IPS-20b (cell line): ENCODE measurements at regions not wholly inside any gene's neighbourhood (a gene's known extent, or its start where the extent isn't known, plus 50 kb on each side); places are given as distances from the start of the nearest gene placed in this dataset.

ENCODE experiments used
- H3K27ac ChIP-seq: one replicate; pipeline ENCODE4 v1.5.1; 2013; ENCODE audit warnings: low read length
- H3K27me3 ChIP-seq: 2 replicates; pipeline ENCODE4 v1.6.1; 2013; ENCODE audit warnings: mild to moderate bottlenecking, low read length, inconsistent platforms; ENCODE audit not compliant: insufficient read depth
- H3K36me3 ChIP-seq: 2 replicates; pipeline ENCODE4 v1.6.1; 2013; ENCODE audit warnings: low read depth, mild to moderate bottlenecking, inconsistent platforms, low read length, moderate library complexity; ENCODE audit not compliant: insufficient read depth
- H3K4me1 ChIP-seq: 2 replicates; pipeline ENCODE4 v1.6.1; 2013; ENCODE audit warnings: mild to moderate bottlenecking, control low read depth, inconsistent platforms, low read length, moderate library complexity; ENCODE audit not compliant: insufficient read depth
- H3K4me3 ChIP-seq: 2 replicates; pipeline ENCODE4 v1.5.1; 2013; ENCODE audit warnings: mild to moderate bottlenecking, low read length, inconsistent platforms
- H3K9ac ChIP-seq: 2 replicates; pipeline ENCODE4 v1.6.1; 2013; ENCODE audit warnings: low read depth, mild to moderate bottlenecking, inconsistent platforms, low read length, moderate library complexity
- H3K9me3 ChIP-seq: 2 replicates; pipeline ENCODE4 v1.6.1; 2013; ENCODE audit warnings: mild to moderate bottlenecking, low read depth, low read length, inconsistent platforms; ENCODE audit not compliant: insufficient read depth

DNA sequence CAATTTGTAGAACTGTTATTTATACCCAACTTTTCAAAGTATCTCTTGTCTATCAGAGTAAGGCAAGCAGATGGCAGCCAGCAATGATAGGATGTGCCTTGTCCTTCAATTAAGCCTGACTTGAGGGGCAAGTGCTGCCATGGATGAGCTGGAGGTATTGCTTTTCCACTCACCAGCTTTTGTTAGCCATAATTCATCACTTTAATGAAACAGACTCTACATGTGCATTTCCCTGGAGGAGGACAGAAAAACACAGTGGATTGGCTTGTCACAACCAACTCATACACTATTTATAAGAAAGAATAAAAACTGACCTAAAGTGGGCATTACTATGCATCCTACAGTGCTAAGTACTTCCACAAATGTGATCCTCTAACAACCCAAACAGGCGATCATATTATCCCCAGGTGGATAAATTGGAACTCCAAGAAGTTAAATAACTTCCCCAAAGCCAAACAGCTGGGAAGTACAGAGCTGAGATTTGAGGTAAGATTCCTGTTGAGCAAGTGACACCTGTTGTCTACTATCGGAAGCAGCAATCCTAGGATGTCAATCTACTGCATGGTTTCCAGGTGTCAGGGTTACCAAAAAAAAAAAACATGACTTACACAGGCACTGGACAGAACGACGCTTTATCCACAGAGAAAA lies 73.9 kb upstream of the NRSN1 start:
- H3K36me3 ChIP-seq = no peaks in the 10 kb centered on the region
- no peak overlapping the region for H3K4me3 ChIP-seq
- no peak overlapping the region for H3K9ac ChIP-seq
- no peaks in the 10 kb centered on the region for H3K27me3 ChIP-seq
- no peaks in the 10 kb centered on the region for H3K9me3 ChIP-seq
- H3K4me1 ChIP-seq = no peaks in the 10 kb centered on the region
- H3K27ac ChIP-seq = no peak overlapping the region

DNA sequence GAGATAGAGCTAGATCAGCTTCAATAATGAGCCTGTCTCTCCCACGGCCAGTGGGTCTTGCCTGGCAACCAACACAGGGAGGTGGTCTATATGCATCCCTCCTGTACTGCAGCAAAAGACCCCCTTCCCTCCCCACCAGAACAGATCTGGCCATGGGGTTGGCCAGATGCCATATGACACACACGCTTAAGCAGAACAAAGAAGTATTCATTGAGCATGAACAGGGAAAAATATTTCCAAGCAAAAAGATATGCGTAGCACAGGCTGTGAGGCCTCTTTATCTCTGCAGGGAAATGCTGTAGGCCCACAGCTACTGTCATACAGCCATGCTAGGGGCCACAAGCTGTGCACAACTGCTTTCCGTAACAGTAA lies 73.4 kb upstream of the NRSN1 start:
- Histone ChIP-seq H3K4me3 (no peak overlapping the region), H3K36me3 (no peaks in the 10 kb centered on the region), H3K4me1 (no peaks in the 10 kb centered on the region), H3K27me3 (no peaks in the 10 kb centered on the region), H3K27ac (no peak overlapping the region), H3K9ac (no peak overlapping the region), H3K9me3 (no peaks in the 10 kb centered on the region)

DNA sequence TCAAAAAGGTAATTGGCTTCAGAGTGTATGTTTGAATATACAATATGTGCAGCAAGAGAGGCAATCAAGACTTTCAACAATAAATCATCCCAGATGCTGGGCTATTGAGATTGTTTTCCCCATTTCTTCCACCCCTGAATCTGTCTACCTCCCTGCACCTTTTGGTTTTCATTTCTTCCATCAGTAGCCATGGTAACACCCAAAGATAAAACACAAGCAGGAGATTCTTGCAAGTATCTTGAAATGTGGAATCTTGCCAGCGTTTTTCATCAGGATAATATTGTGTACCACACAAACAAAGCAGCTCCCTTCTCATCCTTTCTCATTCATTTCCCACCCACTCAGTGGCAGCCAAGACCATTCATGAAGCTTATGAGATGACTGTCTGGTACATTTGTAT lies 73.0 kb upstream of the NRSN1 start:
- H3K9ac ChIP-seq = no peak overlapping the region
- no peak overlapping the region for H3K4me3 ChIP-seq
- H3K36me3 ChIP-seq = no peaks in the 10 kb centered on the region
- H3K27ac ChIP-seq = no peak overlapping the region
- H3K4me1 ChIP-seq = no peaks in the 10 kb centered on the region
- H3K9me3 ChIP-seq = no peaks in the 10 kb centered on the region
- no peaks in the 10 kb centered on the region for H3K27me3 ChIP-seq

DNA sequence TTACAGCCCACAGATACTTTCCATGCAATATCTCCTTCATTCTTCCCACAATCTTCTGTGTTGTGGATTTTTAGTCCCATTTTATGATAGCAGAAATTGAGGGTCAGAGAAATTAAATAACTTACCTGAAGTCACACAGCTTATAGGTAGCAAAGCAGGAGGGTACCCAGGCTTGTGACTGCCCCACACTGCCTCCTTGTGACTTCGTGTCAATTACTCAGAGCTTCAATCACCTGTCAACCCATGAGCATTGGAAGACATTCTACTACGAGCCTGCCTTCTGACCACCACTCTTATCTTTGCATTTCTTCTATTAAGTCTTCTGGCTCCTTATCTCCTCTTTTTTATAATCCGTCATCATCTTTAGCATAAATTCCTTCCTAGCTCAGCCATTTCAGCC lies 71.6 kb upstream of the NRSN1 start:
- no peak overlapping the region for H3K9ac ChIP-seq
- H3K4me3 ChIP-seq = no peak overlapping the region
- H3K27ac ChIP-seq = no peak overlapping the region
- H3K27me3 ChIP-seq = no peaks in the 10 kb centered on the region
- no peaks in the 10 kb centered on the region for H3K36me3 ChIP-seq
- H3K9me3 ChIP-seq = no peaks in the 10 kb centered on the region
- H3K4me1 ChIP-seq = no peaks in the 10 kb centered on the region

DNA sequence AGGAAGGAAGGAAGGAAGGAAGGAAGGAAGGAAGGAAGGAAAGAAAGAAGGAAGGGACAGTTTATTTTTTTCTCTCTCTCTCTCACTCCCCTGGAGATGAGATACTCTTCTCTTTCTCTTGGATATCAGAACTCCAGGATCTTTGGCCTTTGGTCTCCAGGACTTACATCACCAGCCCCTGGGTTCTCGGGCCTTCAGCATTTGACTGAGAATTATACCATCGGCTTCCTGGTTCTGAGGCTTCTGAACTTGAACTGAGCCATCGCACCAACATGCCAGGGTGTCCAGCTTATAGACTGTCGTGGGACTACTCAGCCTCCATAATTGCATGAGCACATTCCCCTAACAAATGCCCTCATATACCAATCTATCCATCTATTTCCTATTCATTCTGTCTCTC lies 69.4 kb upstream of the NRSN1 start:
- H3K4me1 ChIP-seq = no peaks in the 10 kb centered on the region
- no peaks in the 10 kb centered on the region for H3K27me3 ChIP-seq
- no peak overlapping the region for H3K27ac ChIP-seq
- H3K4me3 ChIP-seq = no peak overlapping the region
- no peaks in the 10 kb centered on the region for H3K36me3 ChIP-seq
- H3K9ac ChIP-seq = no peak overlapping the region
- no peaks in the 10 kb centered on the region for H3K9me3 ChIP-seq

DNA sequence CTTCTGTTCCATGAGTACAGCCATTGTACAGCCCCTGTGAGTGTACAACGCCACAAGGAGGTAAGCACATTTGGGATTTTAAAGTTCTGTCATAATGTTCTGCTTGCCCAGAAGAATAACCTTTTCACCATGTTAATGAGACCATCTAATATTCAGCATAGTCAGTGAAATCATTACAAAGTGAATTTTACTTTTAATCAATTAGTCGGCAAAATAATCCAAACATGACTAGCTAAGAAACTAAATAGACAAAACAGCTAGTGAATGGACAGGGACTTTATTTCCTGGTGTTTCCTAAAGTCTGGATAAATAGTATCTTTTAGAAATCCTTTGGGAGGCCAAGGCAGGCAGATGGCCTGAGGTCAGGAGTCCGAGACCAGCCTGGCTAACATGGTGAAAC lies 69.0 kb upstream of the NRSN1 start:
- Histone ChIP-seq H3K36me3 (no peaks in the 10 kb centered on the region), H3K4me3 (no peak overlapping the region), H3K4me1 (no peaks in the 10 kb centered on the region), H3K9ac (no peak overlapping the region), H3K9me3 (no peaks in the 10 kb centered on the region), H3K27me3 (no peaks in the 10 kb centered on the region), H3K27ac (no peak overlapping the region)

DNA sequence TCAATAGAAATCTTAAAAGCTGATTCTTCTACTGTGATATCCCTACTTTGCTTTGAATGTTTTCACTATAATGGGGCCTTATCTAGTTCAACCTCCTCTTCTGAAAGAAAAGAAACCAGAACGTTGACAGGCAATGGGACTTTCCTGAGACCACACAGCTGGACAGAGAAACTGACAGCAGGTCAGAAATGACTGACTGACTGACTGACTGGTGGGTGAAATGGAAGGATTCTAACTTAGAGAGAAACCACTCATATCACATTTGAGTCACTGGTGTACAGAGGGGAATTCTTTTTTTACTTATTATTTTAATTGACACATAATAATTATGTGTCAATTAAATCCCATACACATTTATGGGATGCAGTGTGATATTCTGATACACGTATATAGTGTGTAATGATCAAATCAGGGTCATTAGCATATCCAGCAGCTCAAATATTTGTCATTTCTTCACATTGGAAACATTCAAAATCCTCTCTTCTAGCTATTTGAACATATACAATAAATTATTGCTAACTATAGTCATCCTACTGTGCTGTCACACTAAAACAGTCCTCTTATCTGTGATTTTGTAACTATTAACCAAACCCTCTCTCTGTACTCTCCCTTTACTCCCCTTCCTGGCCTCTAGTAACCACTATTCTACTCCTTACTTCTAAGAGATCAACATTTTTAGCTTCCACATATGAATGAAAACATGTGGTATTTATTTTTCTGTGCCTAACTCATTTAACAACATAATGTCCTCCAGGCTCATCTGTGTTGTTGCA lies 64.8 kb upstream of the NRSN1 start:
- H3K9me3 ChIP-seq = no peaks in the 10 kb centered on the region
- H3K4me1 ChIP-seq = no peaks in the 10 kb centered on the region
- no peak overlapping the region for H3K9ac ChIP-seq
- H3K27me3 ChIP-seq = no peaks in the 10 kb centered on the region
- H3K27ac ChIP-seq = no peak overlapping the region
- no peaks in the 10 kb centered on the region for H3K36me3 ChIP-seq
- no peak overlapping the region for H3K4me3 ChIP-seq

DNA sequence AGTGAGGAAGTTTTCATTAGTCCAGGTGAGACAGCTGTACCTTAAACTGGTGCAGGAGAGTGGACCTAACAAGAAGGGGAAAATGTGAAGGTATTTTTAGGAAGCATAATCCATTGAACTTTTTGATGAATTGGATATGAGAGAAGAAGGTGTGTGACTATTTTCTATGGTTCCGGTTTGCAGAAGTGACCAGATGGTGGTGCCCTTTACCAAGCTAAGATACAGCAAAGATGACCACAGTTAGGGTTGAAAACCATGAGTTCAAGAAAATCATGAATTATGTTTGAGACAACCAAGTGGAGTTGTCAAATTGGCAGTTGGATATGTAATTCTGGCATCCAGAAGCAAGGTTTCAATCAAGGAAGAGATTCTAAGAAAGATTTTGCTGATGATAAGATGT lies 61.9 kb upstream of the NRSN1 start:
- H3K27me3 ChIP-seq = no peaks in the 10 kb centered on the region

DNA sequence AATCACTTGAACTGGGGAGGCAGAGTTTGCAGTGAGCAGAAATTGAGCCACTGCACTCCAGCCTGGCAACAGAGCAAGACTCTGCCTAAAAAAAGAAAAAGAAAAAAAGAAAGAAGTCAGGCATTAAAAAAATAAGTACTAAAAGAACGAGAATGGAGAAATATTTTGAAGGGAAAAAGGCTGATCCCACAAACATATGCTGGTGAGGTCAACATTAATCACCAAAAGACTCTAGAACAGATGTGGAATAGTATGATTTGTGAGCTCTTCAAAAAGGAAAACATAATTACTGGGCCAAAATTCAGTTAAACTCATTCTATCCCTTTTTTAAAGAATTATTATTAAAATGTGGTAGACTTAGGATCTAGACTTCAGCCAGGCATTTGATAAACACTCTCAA lies 61.2 kb upstream of the NRSN1 start:
- Histone ChIP-seq H3K9me3 (no peaks in the 10 kb centered on the region), H3K4me3 (no peak overlapping the region), H3K4me1 (no peaks in the 10 kb centered on the region), H3K9ac (no peak overlapping the region), H3K36me3 (no peaks in the 10 kb centered on the region), H3K27me3 (no peaks in the 10 kb centered on the region), H3K27ac (no peak overlapping the region)

More for the DNA sequence above, 61.9 kb upstream of the NRSN1 start:
- Histone ChIP-seq H3K4me3 (no peak overlapping the region), H3K4me1 (no peaks in the 10 kb centered on the region), H3K9me3 (no peaks in the 10 kb centered on the region), H3K27ac (no peak overlapping the region), H3K36me3 (no peaks in the 10 kb centered on the region), H3K9ac (no peak overlapping the region)

DNA sequence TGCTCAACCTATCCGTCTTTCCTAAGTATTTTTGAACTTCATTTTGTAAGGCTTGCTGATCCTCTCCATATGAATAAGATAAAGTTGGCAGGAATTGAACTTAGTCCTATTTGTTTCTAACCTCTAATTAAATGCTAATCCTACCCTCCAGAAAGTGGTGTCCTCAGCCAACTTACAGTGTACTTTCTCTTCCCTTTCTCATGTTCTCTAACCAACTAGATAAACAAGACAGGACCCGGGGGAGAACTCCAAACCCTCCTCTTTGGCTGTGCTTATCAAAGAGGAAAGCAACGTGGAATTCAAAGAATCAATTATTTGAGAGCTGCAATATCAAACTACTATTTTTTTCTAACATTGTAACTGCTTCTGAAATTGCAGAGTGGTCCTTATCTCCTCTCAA lies 56.5 kb upstream of the NRSN1 start:
- H3K9ac ChIP-seq = no peak overlapping the region

DNA sequence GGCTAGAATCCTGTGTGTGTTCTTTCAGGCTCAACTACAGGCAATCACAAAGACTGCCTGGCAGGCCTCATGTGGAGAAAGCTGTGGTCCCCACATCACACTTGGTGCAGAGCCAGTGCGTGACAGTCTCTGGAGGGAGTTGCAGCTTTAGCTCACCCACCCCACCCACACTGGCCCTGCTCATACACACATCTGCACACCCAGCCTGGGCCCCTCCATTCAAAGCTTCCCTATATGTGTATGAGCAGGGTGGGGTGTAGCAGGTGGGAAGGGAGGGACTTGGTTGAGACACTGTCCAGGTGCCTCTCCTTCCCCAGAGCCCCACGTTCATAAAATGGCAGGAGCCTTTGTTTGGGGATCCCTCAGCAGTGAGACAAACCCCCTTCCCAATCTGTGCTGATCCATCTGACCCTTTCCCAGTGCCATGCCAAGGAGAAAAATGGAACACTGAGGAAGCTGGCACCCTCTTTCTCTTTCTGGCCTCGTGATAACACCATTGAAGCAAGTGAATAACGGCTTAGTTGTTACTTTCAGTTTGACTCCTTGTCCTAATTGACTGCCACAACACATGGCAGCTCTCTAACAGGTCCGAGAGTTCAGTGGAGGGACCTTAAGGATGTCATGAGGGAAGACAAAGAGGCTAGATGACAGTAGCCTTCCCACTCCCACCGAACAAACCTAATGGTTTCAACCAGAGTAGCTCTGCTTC lies 53.8 kb upstream of the NRSN1 start:
- Histone ChIP-seq H3K36me3 (no peaks in the 10 kb centered on the region), H3K4me3 (no peak overlapping the region), H3K27ac (no peak overlapping the region), H3K9me3 (no peaks in the 10 kb centered on the region), H3K4me1 (no peaks in the 10 kb centered on the region), H3K9ac (no peak overlapping the region), H3K27me3 (no peaks in the 10 kb centered on the region)

More for the DNA sequence above, 56.5 kb upstream of the NRSN1 start:
- Histone ChIP-seq H3K4me1 (no peaks in the 10 kb centered on the region), H3K27ac (no peak overlapping the region), H3K36me3 (no peaks in the 10 kb centered on the region), H3K27me3 (no peaks in the 10 kb centered on the region), H3K4me3 (no peak overlapping the region), H3K9me3 (no peaks in the 10 kb centered on the region)

DNA sequence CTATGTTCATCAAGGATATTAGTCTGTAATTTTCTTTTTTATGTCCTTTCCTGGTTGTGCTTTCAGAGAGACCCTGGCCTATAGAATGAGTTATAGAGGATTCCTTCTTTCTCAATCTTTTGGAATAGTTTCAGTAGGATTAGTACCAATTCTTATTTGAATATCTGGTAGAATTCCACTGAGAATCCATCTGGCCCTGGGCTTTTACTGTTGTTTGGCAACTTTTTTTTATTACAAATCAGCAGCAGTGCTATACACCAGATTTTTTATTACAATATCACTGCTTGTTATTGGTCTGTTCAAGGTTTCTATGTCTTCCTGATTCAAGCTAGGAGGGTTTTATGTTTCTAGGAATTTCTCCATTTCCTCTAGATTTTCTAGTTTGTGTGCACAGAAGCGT lies 50.0 kb upstream of the NRSN1 start:
- Histone ChIP-seq H3K27me3 (no peaks in the 10 kb centered on the region), H3K36me3 (no peaks in the 10 kb centered on the region), H3K4me3 (no peak overlapping the region), H3K9ac (no peak overlapping the region), H3K9me3 (no peaks in the 10 kb centered on the region), H3K4me1 (no peaks in the 10 kb centered on the region), H3K27ac (no peak overlapping the region)
